CD4-positive, alpha-beta T cell (primary cell): ENCODE measurements at regions not wholly inside any gene's neighbourhood (a gene's known extent, or its start where the extent isn't known, plus 50 kb on each side); places are given as distances from the start of the nearest gene placed in this dataset.

Experiments
- ATAC-seq: fragments of 200-7000 bp; cut with Tn5 transposase; one replicate; pipeline ENCODE4 v1.10.0; 2022; ENCODE audit warnings: mild to moderate bottlenecking; ENCODE audit not compliant: poor library complexity
- CTCF ChIA-PET: fragments of 350-600 bp; sonication (Branson Sonifier 250); formaldehyde crosslinking; loops from one replicate; lab custom pipeline; 2021; ENCODE audit warnings: antibody characterized with exemption, inconsistent platforms; lab: Charles Lee
- POLR2A ChIA-PET: fragments of 350-600 bp; sonication (Branson Sonifier 250); formaldehyde crosslinking; loops from one replicate; lab custom pipeline; 2021; ENCODE audit warnings: antibody characterized with exemption, inconsistent platforms; lab: Charles Lee
- DNase-seq, 14 experiments: peaks; one replicate each; pipeline ENCODE4 v3.0.0-alpha.2; 2013 to 2020; ENCODE audit warnings: mixed read lengths in 2 of 14
- H3K27ac ChIP-seq, 2 donors: one replicate each; pipeline versions ENCODE4 v1.5.1 to v1.7.0; 2013; ENCODE audit warnings: low read length in 2 of 2, low read depth in 1 of 2, mild to moderate bottlenecking in 1 of 2
- H3K27me3 ChIP-seq, 2 experiments: 1 replicate in 1 of 2; 2 replicates in 1 of 2; pipeline versions ENCODE4 v1.6.1 to v1.7.0; 2013; ENCODE audit warnings: low read length in 2 of 2, control low read depth in 1 of 2, mild to moderate bottlenecking in 1 of 2, moderate library complexity in 1 of 2; ENCODE audit not compliant: insufficient read depth in 2 of 2, control insufficient read depth in 1 of 2
- H3K36me3 ChIP-seq: one replicate; pipeline ENCODE4 v1.6.1; 2013; ENCODE audit warnings: low read length, control low read depth; ENCODE audit not compliant: insufficient read depth
- H3K4me1 ChIP-seq: one replicate; pipeline ENCODE4 v1.6.1; 2013; ENCODE audit warnings: low read length, control low read depth; ENCODE audit not compliant: insufficient read depth
- H3K4me3 ChIP-seq: one replicate; pipeline ENCODE4 v1.5.1; 2013; ENCODE audit warnings: mild to moderate bottlenecking, low read length, moderate library complexity
- H3K9me3 ChIP-seq, 2 experiments: 1 replicate in 1 of 2; 2 replicates in 1 of 2; pipeline versions ENCODE4 v1.6.1 to v1.7.0; 2013; ENCODE audit warnings: low read length in 2 of 2, mild to moderate bottlenecking in 2 of 2, control low read depth in 1 of 2, moderate library complexity in 1 of 2; ENCODE audit not compliant: control insufficient read depth in 1 of 2, insufficient read depth in 1 of 2
- H3K27ac Mint-ChIP-seq: one replicate; pipeline ENCODE4 v1.8.0; 2020; ENCODE audit warnings: mixed read lengths
- H3K27me3 Mint-ChIP-seq: one replicate; pipeline ENCODE4 v1.8.0; 2021; ENCODE audit warnings: mixed read lengths
- H3K36me3 Mint-ChIP-seq: one replicate; pipeline ENCODE4 v1.8.0; 2021; ENCODE audit warnings: low read depth, mixed read lengths
- H3K4me1 Mint-ChIP-seq: one replicate; pipeline ENCODE4 v1.8.0; 2021; ENCODE audit warnings: low read depth, mixed read lengths
- H3K4me3 Mint-ChIP-seq: one replicate; pipeline ENCODE4 v1.8.0; 2020; ENCODE audit warnings: mild to moderate bottlenecking, mixed read lengths
- H3K9me3 Mint-ChIP-seq: one replicate; pipeline ENCODE4 v1.8.0; 2020; ENCODE audit warnings: mixed read lengths
- intact Hi-C, 2 experiments: fragments of 100-400 bp; cut with DNase I in 1 of 2; cut with micrococcal nuclease in 1 of 2; formaldehyde crosslinking; loops; one replicate each; pipeline versions ENCODE4 v1.15.1 to v1.9.0; 2023 to 2025; cut with DNase I, micrococcal nuclease
- TF ChIP-seq, protein P1 (sequence below): fragments of 200-600 bp; IDR thresholded peaks from one replicate; pipeline ENCODE4 v1.8.0; 2022; ENCODE audit warnings: antibody characterized with exemption, mild to moderate bottlenecking

DNA sequence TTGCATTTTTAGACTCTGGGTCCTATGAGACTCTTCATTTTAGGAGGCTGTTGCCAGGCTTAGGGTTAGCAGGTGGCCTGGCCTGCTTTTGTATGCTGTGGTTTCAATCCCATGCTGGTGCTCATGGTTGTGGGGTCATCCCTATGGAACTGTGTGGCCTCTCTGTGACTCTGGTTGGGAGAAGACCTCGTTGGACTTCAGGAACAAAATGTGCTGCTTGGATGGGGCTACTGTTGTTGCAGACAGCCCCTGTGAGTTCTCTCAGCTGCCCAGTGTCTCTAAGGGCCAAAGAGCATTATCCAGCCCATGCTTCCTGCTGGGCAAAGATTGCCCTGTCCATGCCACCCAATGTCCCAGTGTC is 169.5 kb upstream of the S1PR3 start:
- Histone ChIP-seq H3K27ac (no peak overlapping the region), H3K9me3 (peaks cover 0 to 8% of the 10 kb centered on the region in 2 experiments), H3K4me1 (no peaks in the 10 kb centered on the region), H3K27me3 (peaks cover 17 to 22% of the 10 kb centered on the region in 2 experiments), H3K4me3 (no peak overlapping the region), H3K36me3 (no peaks in the 10 kb centered on the region)
- DNase-seq: no peak
- H3K9me3 Mint-ChIP-seq: no peaks in the 10 kb centered on the region
- H3K27ac Mint-ChIP-seq: no peak overlapping the region
- no peaks in the 10 kb centered on the region for H3K36me3 Mint-ChIP-seq
- H3K27me3 Mint-ChIP-seq: peaks cover 40% of the 10 kb centered on the region
- POLR2A ChIA-PET: no interaction called here
- TF ChIP-seq, protein P1, sequence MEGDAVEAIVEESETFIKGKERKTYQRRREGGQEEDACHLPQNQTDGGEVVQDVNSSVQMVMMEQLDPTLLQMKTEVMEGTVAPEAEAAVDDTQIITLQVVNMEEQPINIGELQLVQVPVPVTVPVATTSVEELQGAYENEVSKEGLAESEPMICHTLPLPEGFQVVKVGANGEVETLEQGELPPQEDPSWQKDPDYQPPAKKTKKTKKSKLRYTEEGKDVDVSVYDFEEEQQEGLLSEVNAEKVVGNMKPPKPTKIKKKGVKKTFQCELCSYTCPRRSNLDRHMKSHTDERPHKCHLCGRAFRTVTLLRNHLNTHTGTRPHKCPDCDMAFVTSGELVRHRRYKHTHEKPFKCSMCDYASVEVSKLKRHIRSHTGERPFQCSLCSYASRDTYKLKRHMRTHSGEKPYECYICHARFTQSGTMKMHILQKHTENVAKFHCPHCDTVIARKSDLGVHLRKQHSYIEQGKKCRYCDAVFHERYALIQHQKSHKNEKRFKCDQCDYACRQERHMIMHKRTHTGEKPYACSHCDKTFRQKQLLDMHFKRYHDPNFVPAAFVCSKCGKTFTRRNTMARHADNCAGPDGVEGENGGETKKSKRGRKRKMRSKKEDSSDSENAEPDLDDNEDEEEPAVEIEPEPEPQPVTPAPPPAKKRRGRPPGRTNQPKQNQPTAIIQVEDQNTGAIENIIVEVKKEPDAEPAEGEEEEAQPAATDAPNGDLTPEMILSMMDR: no peak
- CTCF ChIA-PET: no interaction called here
- ATAC-seq: no peak
- intact Hi-C loops: no loop called here
- H3K4me3 Mint-ChIP-seq: no peak overlapping the region
- H3K4me1 Mint-ChIP-seq: no peaks in the 10 kb centered on the region

DNA sequence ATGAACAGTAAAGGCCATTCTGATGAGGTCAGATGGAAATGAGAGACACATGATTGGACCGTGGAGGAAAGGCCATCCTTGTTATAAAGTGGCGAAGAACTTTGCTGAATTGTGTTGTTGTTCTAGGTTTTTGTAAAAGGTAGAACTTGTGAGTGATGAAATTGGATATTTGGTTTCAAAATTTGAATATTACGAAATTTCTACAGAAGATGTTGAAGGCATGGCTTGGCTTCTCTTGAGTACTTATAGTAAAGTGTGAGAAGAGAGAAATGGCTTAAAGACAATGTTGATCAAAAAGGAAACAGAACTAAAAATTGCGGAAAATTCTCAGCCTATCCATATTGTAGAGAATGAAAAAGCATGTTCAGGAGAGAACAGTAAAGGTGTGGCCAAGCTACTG is 166.6 kb upstream of the S1PR3 start:
- no peaks in the 10 kb centered on the region for H3K36me3 ChIP-seq
- H3K9me3 ChIP-seq: peaks cover 0 to 15% of the 10 kb centered on the region in 2 experiments
- TF ChIP-seq, protein P1: no peak
- no peaks in the 10 kb centered on the region for H3K4me1 ChIP-seq
- no peak overlapping the region for H3K4me3 Mint-ChIP-seq
- peaks cover 35 to 39% of the 10 kb centered on the region in 2 experiments for H3K27me3 ChIP-seq
- ATAC-seq: no peak
- H3K4me1 Mint-ChIP-seq: no peaks in the 10 kb centered on the region
- H3K36me3 Mint-ChIP-seq: no peaks in the 10 kb centered on the region
- DNase-seq: no peak
- H3K27ac ChIP-seq: no peak overlapping the region
- ChIA-PET POLR2A (no interaction called here), CTCF (no interaction called here)
- no peak overlapping the region for H3K4me3 ChIP-seq
- H3K27ac Mint-ChIP-seq: no peak overlapping the region
- intact Hi-C loops: no loop called here
- H3K9me3 Mint-ChIP-seq: no peaks in the 10 kb centered on the region
- H3K27me3 Mint-ChIP-seq: peaks cover 70% of the 10 kb centered on the region

DNA sequence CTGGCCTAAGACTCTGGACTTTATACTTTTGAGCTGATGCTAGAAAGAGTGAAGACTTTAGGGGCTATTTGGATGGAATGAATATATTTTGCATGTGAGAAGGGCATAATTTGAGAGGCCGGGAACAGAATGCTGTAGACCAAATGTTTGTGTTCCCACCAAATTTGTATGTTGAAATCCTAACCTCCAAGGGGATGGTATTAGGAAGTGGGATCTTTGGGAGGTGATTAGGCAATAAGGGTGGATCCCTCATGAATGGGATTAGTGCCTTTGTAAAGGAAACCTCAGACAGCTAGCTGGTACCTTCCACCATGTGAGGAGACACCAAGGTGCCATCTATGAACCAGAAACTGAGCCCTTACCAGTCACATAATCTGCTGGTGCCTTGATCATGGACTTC is 165.1 kb upstream of the S1PR3 start:
- Histone ChIP-seq H3K4me1 (no peaks in the 10 kb centered on the region), H3K4me3 (no peak overlapping the region), H3K36me3 (no peaks in the 10 kb centered on the region), H3K27me3 (peaks cover 46 to 52% of the 10 kb centered on the region in 2 experiments), H3K27ac (no peak overlapping the region), H3K9me3 (peaks cover 0 to 15% of the 10 kb centered on the region in 2 experiments)
- POLR2A ChIA-PET: no interaction called here
- TF ChIP-seq, protein P1: no peak
- no peaks in the 10 kb centered on the region for H3K9me3 Mint-ChIP-seq
- no peaks in the 10 kb centered on the region for H3K4me1 Mint-ChIP-seq
- H3K4me3 Mint-ChIP-seq: no peak overlapping the region
- DNase-seq: no peak
- peaks cover 82% of the 10 kb centered on the region for H3K27me3 Mint-ChIP-seq
- no peak overlapping the region for H3K27ac Mint-ChIP-seq
- CTCF ChIA-PET: no interaction called here
- no peak for ATAC-seq
- no peaks in the 10 kb centered on the region for H3K36me3 Mint-ChIP-seq
- intact Hi-C loops: no loop called here
